ENCODE measurements at regions not wholly inside any gene's neighbourhood (a gene's known extent, or its start where the extent isn't known, plus 50 kb on each side); places are given as distances from the start of the nearest gene placed in this dataset.

- DNase-seq (ENCODE audit: insufficient read length) = no peak
- no peak for TF ChIP-seq POLR2A (IDR thresholded peaks at IDR 0.05; ENCODE audit: low read depth, low read length)
- TF ChIP-seq POLR2AphosphoS5 (IDR thresholded peaks at IDR 0.05; ENCODE audit: low read depth, low read length) = no peak
- no peak for TF ChIP-seq TAF1 (IDR thresholded peaks at IDR 0.05; ENCODE audit: borderline replicate concordance, low read depth, low read length)
- FAIRE-seq = no peak
Observed at GRCh38 chr2:150280231-150280630, 207.2 kb downstream of the RND3 start.

DNA sequence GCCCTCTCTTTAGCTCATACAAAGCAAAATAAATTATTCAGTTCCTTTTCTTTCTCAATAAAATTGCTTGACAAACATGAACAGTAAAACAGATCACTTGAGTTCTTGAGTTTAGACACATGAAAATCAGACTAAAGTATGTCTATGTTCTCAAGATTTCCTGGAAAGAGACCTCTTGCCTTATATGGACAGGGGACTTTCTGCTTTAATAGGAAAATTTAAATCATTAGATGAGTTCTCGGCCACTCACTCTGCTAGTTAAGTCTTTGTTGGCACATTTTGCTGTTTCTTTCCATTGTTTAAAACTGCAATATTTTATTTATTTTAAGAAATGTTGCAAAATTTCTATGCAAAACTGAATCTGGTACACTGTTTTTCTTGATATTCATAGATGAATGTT is 207.8 kb downstream of the RND3 start:
- TF ChIP-seq POLR2AphosphoS5 (IDR thresholded peaks at IDR 0.05; ENCODE audit: low read depth, low read length) (no peak), TAF1 (IDR thresholded peaks at IDR 0.05; ENCODE audit: borderline replicate concordance, low read depth, low read length) (no peak), POLR2A (IDR thresholded peaks at IDR 0.05; ENCODE audit: low read depth, low read length) (no peak)
- no peak for DNase-seq (ENCODE audit: insufficient read length)
- FAIRE-seq = no peak

DNA sequence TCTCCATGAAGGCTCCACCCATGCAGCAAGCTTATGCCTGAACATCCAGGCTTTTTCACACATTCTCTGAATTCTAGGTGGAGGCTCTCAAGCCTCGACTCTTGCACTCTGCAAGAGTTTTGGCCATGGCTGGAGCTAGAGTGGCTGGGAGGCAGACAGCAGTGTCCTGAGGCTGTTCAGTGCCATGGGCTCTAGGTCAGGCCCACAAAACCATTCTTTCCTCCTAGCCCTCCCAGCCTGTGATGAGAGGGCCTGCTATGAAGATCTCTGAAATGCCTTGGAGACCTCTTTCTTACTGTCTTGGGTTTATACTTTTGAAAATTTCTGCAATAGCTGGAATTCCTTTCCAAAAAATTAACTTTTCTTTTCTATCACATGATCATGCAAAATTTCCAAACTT is 210.7 kb downstream of the RND3 start:
- no peak for DNase-seq (ENCODE audit: insufficient read length)

DNA sequence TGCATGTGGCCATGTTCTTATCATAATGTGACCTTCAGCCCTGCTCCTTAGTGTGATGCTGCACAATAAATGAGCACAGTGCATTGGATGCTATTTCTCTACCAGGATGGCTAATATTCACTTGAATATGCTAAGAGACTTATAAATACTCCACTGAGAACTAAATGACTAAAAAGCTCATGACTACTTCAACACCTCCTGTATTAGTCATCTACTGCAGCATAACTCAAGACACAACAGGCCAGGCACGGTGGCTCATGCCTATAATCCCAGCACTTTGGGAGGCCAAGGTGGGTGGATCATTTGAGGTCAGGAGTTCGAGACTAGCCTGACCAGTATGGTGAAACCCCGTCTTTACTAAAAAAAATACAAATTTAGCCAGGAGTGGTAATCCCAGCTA is 213.4 kb downstream of the RND3 start:
- DNase-seq (ENCODE audit: insufficient read length) (no peak), FAIRE-seq (no peak)
- TF ChIP-seq POLR2A (IDR thresholded peaks at IDR 0.05; ENCODE audit: low read depth, low read length) = no peak
- no peak for TF ChIP-seq POLR2AphosphoS5 (IDR thresholded peaks at IDR 0.05; ENCODE audit: low read depth, low read length)

More for the DNA sequence above, 210.7 kb downstream of the RND3 start:
- no peak for FAIRE-seq
- TF ChIP-seq TAF1 (IDR thresholded peaks at IDR 0.05; ENCODE audit: borderline replicate concordance, low read depth, low read length) (no peak), POLR2AphosphoS5 (IDR thresholded peaks at IDR 0.05; ENCODE audit: low read depth, low read length) (no peak), POLR2A (IDR thresholded peaks at IDR 0.05; ENCODE audit: low read depth, low read length) (no peak)

DNA sequence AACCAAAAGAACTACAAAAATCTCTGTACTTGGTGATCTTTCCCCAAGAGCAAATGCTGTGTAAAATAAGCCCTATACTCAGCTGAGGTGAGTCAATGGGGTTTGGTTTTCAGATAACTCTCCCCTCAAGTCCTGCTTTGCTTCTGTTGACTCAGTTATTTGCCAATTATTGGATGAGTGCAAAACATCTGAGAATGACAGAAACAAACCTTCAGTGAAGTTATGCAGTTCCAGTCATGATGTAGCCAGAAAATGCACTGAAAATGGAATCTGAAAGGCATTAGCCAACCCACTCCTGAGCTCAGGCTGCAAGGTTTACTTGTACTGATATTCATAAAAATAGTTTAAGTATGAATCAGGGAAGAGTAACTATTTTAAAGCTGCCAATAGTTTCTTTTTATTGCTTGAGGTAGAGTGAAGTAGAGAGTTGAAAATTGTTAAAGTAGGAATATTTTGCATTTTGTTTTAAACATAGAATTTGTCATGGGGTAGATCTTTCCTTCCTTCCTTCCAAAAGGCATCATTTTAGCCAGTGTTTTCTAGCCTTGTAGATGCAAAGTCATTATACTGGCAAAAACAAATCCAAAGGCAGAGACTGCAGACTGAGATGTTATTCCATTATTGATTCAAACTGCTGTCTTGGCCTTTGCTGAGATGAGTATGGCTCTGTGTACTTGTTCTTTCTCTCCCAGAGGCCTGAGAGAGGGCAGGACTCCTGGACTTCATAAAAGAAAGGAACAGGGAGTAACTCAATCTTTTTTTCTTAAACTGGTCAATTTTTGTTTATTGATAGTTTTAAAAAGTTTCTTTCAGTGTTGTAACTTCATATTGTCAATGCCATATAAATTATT is 215.3 kb downstream of the RND3 start:
- no peak for TF ChIP-seq POLR2AphosphoS5 (IDR thresholded peaks at IDR 0.05; ENCODE audit: low read depth, low read length)
- no peak for TF ChIP-seq POLR2A (IDR thresholded peaks at IDR 0.05; ENCODE audit: low read depth, low read length)
- no peak for TF ChIP-seq TAF1 (IDR thresholded peaks at IDR 0.05; ENCODE audit: borderline replicate concordance, low read depth, low read length)
- DNase-seq (ENCODE audit: insufficient read length) (no peak), FAIRE-seq (no peak)

- TF ChIP-seq TAF1 (IDR thresholded peaks at IDR 0.05; ENCODE audit: borderline replicate concordance, low read depth, low read length) (no peak), POLR2A (IDR thresholded peaks at IDR 0.05; ENCODE audit: low read depth, low read length) (no peak), POLR2AphosphoS5 (IDR thresholded peaks at IDR 0.05; ENCODE audit: low read depth, low read length) (no peak)
- FAIRE-seq (peak; percentile 9), DNase-seq (ENCODE audit: insufficient read length) (no peak)
Observed at GRCh38 chr2:150267651-150268415, 219.6 kb downstream of the RND3 start.

- no peak for TF ChIP-seq POLR2AphosphoS5 (IDR thresholded peaks at IDR 0.05; ENCODE audit: low read depth, low read length)
- TF ChIP-seq POLR2A (IDR thresholded peaks at IDR 0.05; ENCODE audit: low read depth, low read length) = no peak
- no peak for TF ChIP-seq TAF1 (IDR thresholded peaks at IDR 0.05; ENCODE audit: borderline replicate concordance, low read depth, low read length)
- no peak for DNase-seq (ENCODE audit: insufficient read length)
- no peak for FAIRE-seq
Observed at GRCh38 chr2:150266931-150267330, 220.5 kb downstream of the RND3 start.

- FAIRE-seq = no peak
- TF ChIP-seq TAF1 (IDR thresholded peaks at IDR 0.05; ENCODE audit: borderline replicate concordance, low read depth, low read length) (no peak), POLR2AphosphoS5 (IDR thresholded peaks at IDR 0.05; ENCODE audit: low read depth, low read length) (no peak), POLR2A (IDR thresholded peaks at IDR 0.05; ENCODE audit: low read depth, low read length) (no peak)
- no peak for DNase-seq (ENCODE audit: insufficient read length)
Observed at GRCh38 chr2:150264442-150264841, 223.0 kb downstream of the RND3 start.

DNA sequence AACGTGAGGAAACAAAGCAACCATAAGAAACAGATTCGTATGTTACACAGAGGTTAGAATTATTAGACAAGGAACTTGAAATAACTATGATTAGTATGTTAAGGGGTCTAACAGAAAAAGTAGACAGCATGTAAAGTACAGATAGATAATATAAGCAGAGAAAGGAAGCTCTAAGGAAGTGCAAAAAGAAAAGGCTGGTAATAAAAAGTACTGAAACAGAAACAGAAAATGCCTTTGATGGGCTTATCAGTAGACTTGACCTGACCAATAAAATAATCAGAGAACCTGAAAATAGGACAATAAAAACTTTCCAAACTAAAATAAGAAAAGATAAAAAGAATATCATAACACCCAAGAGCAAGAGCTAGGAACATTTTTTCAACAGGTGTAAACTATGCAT is 225.8 kb downstream of the RND3 start:
- no peak for DNase-seq (ENCODE audit: insufficient read length)
- no peak for TF ChIP-seq TAF1 (IDR thresholded peaks at IDR 0.05; ENCODE audit: borderline replicate concordance, low read depth, low read length)
- no peak for TF ChIP-seq POLR2A (IDR thresholded peaks at IDR 0.05; ENCODE audit: low read depth, low read length)
- TF ChIP-seq POLR2AphosphoS5 (IDR thresholded peaks at IDR 0.05; ENCODE audit: low read depth, low read length) = no peak
- FAIRE-seq = no peak

GRCh38 chr2:150260636-150261035 is 226.8 kb downstream of the RND3 start:
- DNase-seq (ENCODE audit: insufficient read length) (no peak), FAIRE-seq (no peak)
- TF ChIP-seq TAF1 (IDR thresholded peaks at IDR 0.05; ENCODE audit: borderline replicate concordance, low read depth, low read length) (no peak), POLR2A (IDR thresholded peaks at IDR 0.05; ENCODE audit: low read depth, low read length) (no peak), POLR2AphosphoS5 (IDR thresholded peaks at IDR 0.05; ENCODE audit: low read depth, low read length) (no peak)

DNA sequence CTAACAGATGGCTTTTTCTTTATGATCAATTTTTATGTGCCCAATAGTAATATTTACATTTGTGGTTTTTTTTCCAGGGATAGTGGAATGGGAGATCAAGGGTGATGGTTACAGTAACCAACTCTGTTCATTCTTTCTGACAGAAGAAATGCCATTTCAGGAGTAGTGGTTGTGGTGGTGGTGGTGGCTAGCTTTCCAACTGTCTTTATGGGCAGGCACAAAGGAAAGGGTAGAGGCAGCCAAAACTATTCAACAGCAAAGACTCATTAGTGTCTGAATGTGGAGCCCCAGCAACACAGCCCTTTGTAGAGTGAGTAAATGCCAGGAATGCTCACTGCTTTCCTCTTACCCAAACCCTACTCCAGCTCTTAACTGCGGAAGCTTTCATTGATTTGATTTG is 227.7 kb downstream of the RND3 start:
- FAIRE-seq (no peak), DNase-seq (ENCODE audit: insufficient read length) (no peak)
- TF ChIP-seq TAF1 (IDR thresholded peaks at IDR 0.05; ENCODE audit: borderline replicate concordance, low read depth, low read length) (no peak), POLR2A (IDR thresholded peaks at IDR 0.05; ENCODE audit: low read depth, low read length) (no peak), POLR2AphosphoS5 (IDR thresholded peaks at IDR 0.05; ENCODE audit: low read depth, low read length) (no peak)
